SK-N-SH (cell line): ENCODE measurements at regions not wholly inside any gene's neighbourhood (a gene's known extent, or its start where the extent isn't known, plus 50 kb on each side); places are given as distances from the start of the nearest gene placed in this dataset.

Experiments
- CTCF ChIA-PET: fragments of 300-600, 350-600 bp; formaldehyde crosslinking; extraction: SDS; loops from one replicate; lab custom pipeline; 2021; lab: Yijun Ruan, JAX
- POLR2A ChIA-PET: fragments of 350-600 bp; sonication (Branson Sonifier 250); formaldehyde crosslinking; extraction: SDS; loops from one replicate; lab custom pipeline; 2020; ENCODE audit warnings: antibody characterized with exemption, inconsistent platforms; lab: Yijun Ruan, JAX
- DNase-seq: peaks from one replicate; pipeline ENCODE4 v3.0.0; 2012
- H2AFZ ChIP-seq: fragments of 200-600 bp; sonication (generic); 2 replicates; pipeline ENCODE4 v1.8.1; 2016; ENCODE audit warnings: antibody characterized with exemption, mild to moderate bottlenecking, low read depth
- H3F3A ChIP-seq: fragments of 200-600 bp; sonication (generic); replicated peaks from 2 replicates; pipeline ENCODE3; 2016; ENCODE audit warnings: antibody characterized with exemption, mild to moderate bottlenecking; ENCODE audit not compliant: insufficient read depth
- H3K27ac ChIP-seq, 2 experiments: fragments of 200-500 bp in 1 of 2; fragments of 200-600 bp in 1 of 2; sonication (Bioruptor generic) in 1 of 2; sonication (generic), shearing (Covaris generic) in 1 of 2; 2 replicates each; pipeline versions ENCODE4 v1.5.1 to v1.6.1; 2014 to 2016; ENCODE audit warnings: low read depth in 2 of 2, inconsistent platforms in 1 of 2, low read length in 1 of 2, mild to moderate bottlenecking in 1 of 2, mixed read lengths in 1 of 2
- H3K27me3 ChIP-seq: fragments of 200-600 bp; sonication (generic), shearing (Covaris generic); 2 replicates; pipeline ENCODE4 v1.6.1; 2016; ENCODE audit warnings: mixed run types; ENCODE audit not compliant: insufficient read depth
- H3K36me3 ChIP-seq, 2 experiments: fragments of 200-500 bp in 1 of 2; fragments of 200-600 bp in 1 of 2; sonication (Bioruptor generic) in 1 of 2; sonication (generic) in 1 of 2; replicated peaks in 1 of 2; 2 replicates each; pipeline versions ENCODE3 to v1.5.1; 2014 to 2016; ENCODE audit warnings: low read length in 1 of 2, mild to moderate bottlenecking in 1 of 2; ENCODE audit not compliant: insufficient read depth in 2 of 2, control insufficient read depth in 1 of 2
- H3K4me1 ChIP-seq, 2 experiments: fragments of 200-500 bp in 1 of 2; fragments of 200-600 bp in 1 of 2; sonication (Bioruptor generic) in 1 of 2; sonication (generic), shearing (Covaris generic) in 1 of 2; 2 replicates each; pipeline versions ENCODE4 v1.5.1 to v1.6.1; 2014 to 2016; ENCODE audit warnings: low read depth in 1 of 2, low read length in 1 of 2, mixed run types in 1 of 2; ENCODE audit not compliant: insufficient read depth in 2 of 2, control insufficient read depth in 1 of 2
- H3K4me2 ChIP-seq: fragments of 200-600 bp; sonication (generic), shearing (Covaris generic); 2 replicates; pipeline ENCODE4 v1.6.1; 2017; ENCODE audit warnings: mixed run types
- H3K4me3 ChIP-seq, 2 experiments: fragments of 200-500 bp in 1 of 2; fragments of 200-600 bp in 1 of 2; sonication (Bioruptor generic) in 1 of 2; sonication (generic), shearing (Covaris generic) in 1 of 2; 2 replicates each; pipeline versions ENCODE4 v1.5.1 to v1.8.1; 2014 to 2016; ENCODE audit warnings: low read depth in 2 of 2, inconsistent platforms in 1 of 2, low read length in 1 of 2, mild to moderate bottlenecking in 1 of 2, mixed read lengths in 1 of 2, moderate library complexity in 1 of 2
- H3K79me2 ChIP-seq: fragments of 200-600 bp; sonication (generic); 2 replicates; pipeline ENCODE4 v1.8.1; 2017; ENCODE audit warnings: mild to moderate bottlenecking; ENCODE audit not compliant: insufficient read depth
- H3K9ac ChIP-seq: fragments of 200-600 bp; sonication (generic); 2 replicates; pipeline ENCODE4 v1.6.1; 2017; ENCODE audit warnings: mixed run types
- H3K9me2 ChIP-seq: fragments of 200-600 bp; sonication (generic); 2 replicates; pipeline ENCODE4 v1.6.1; 2017; ENCODE audit warnings: mixed run types
- H3K9me3 ChIP-seq: fragments of 200-600 bp; sonication (generic); 2 replicates; pipeline ENCODE4 v1.6.1; 2017; ENCODE audit warnings: mixed run types, mild to moderate bottlenecking, moderate library complexity
- H4K20me1 ChIP-seq: fragments of 200-600 bp; sonication (generic); 2 replicates; pipeline ENCODE4 v1.6.1; 2017; ENCODE audit warnings: mild to moderate bottlenecking, mixed run types; ENCODE audit not compliant: insufficient read depth
- CHD2 ChIP-seq: fragments of 150-350 bp; IDR thresholded peaks from 2 replicates; pipeline ENCODE4 v1.6.1; 2018; ENCODE audit warnings: low read length; ENCODE audit not compliant: partially characterized antibody
- CTCF ChIP-seq: fragments of 200-600 bp; sonication (generic); IDR thresholded peaks from 2 replicates; pipeline ENCODE4 v1.6.1; 2017; ENCODE audit warnings: antibody characterized with exemption, mild to moderate bottlenecking, moderate library complexity
- ELF1 ChIP-seq: IDR thresholded peaks from 2 replicates; pipeline ENCODE4 v1.4.0; 2012
- EP300 ChIP-seq, 2 experiments: IDR thresholded peaks; 2 replicates each; pipeline versions ENCODE4 v1.4.0 to v1.6.1; 2012; ENCODE audit warnings: borderline replicate concordance in 1 of 2, low read depth in 1 of 2, low read length in 1 of 2
- EZH2phosphoT487 ChIP-seq: fragments of 200-600 bp; sonication (generic); IDR thresholded peaks from 2 replicates; pipeline ENCODE4 v1.6.1; 2017; ENCODE audit warnings: low read depth, mixed run types, mild to moderate bottlenecking, antibody characterized with exemption, moderate library complexity, borderline replicate concordance
- FOSL2 ChIP-seq: IDR thresholded peaks from 2 replicates; pipeline ENCODE4 v1.4.0; 2012; ENCODE audit warnings: low read depth, mild to moderate bottlenecking, moderate library complexity, borderline replicate concordance
- GATA2 ChIP-seq: sonication (generic); formaldehyde crosslinking; IDR thresholded peaks from 2 replicates; pipeline ENCODE4 v1.5.0; 2020; ENCODE audit warnings: mild to moderate bottlenecking, missing genetic modification reagents
- IRF3 ChIP-seq: fragments of 150-350 bp; IDR thresholded peaks from 2 replicates; pipeline ENCODE4 v1.6.1; 2016; ENCODE audit warnings: mild to moderate bottlenecking, low read depth, low read length
- MXI1 ChIP-seq: IDR thresholded peaks from 2 replicates; pipeline ENCODE4 v1.6.1; 2012; ENCODE audit warnings: mild to moderate bottlenecking, low read depth, low read length, improper control_type of control experiment
- NFIC ChIP-seq: IDR thresholded peaks from 2 replicates; pipeline ENCODE4 v1.4.0; 2012; ENCODE audit warnings: borderline replicate concordance
- RAD21 ChIP-seq: IDR thresholded peaks from 2 replicates; pipeline ENCODE4 v1.6.1; 2012; ENCODE audit warnings: mild to moderate bottlenecking, low read length
- RCOR1 ChIP-seq: fragments of 150-350 bp; IDR thresholded peaks from 2 replicates; pipeline ENCODE4 v1.6.1; 2017; ENCODE audit warnings: antibody characterized with exemption, low read length
- REST ChIP-seq: IDR thresholded peaks from 2 replicates; pipeline ENCODE4 v1.6.1; 2012; ENCODE audit warnings: mild to moderate bottlenecking, low read depth, low read length, moderate library complexity
- SMC3 ChIP-seq: IDR thresholded peaks from 2 replicates; pipeline ENCODE4 v1.6.1; 2012; ENCODE audit warnings: low read depth, low read length, improper control_type of control experiment
- TEAD4 ChIP-seq: IDR thresholded peaks from 2 replicates; pipeline ENCODE4 v1.4.0; 2012; ENCODE audit warnings: mild to moderate bottlenecking, borderline replicate concordance; ENCODE audit not compliant: insufficient read depth
- WGBS: methylation state at CpG from one replicate; pipeline ENCODE4 v1.1.6; 2017; ENCODE audit warnings: low lambda C conversion rate; 5-methylcytosine and 5-hydroxymethylcytosine counted together
- TF ChIP-seq, protein P1 (sequence below): IDR thresholded peaks from 2 replicates; pipeline ENCODE4 v1.4.0; 2012; ENCODE audit warnings: low read depth, borderline replicate concordance

GRCh38 chr6:21444711-21445260, 148.8 kb upstream of the SOX4 start:
- POLR2A ChIA-PET = no interaction called here
- Histone ChIP-seq H3K27me3 (no peaks in the 10 kb centered on the region), H3K27ac (no peak overlapping the region), H3K4me3 (no peak overlapping the region), H3K9ac (no peak overlapping the region), H3K36me3 (no peaks in the 10 kb centered on the region), H3K4me1 (peaks cover 0 to 4% of the 10 kb centered on the region in 2 experiments; a peak in 1 of 4 replicates), H4K20me1 (no peaks in the 10 kb centered on the region), H3K79me2 (no peaks in the 10 kb centered on the region), H2AFZ (no peak overlapping the region), H3K9me3 (no peaks in the 10 kb centered on the region), H3K9me2 (no peaks in the 10 kb centered on the region), H3K4me2 (no peak overlapping the region), H3F3A (no peaks in the 10 kb centered on the region)
- TF ChIP-seq, protein P1, sequence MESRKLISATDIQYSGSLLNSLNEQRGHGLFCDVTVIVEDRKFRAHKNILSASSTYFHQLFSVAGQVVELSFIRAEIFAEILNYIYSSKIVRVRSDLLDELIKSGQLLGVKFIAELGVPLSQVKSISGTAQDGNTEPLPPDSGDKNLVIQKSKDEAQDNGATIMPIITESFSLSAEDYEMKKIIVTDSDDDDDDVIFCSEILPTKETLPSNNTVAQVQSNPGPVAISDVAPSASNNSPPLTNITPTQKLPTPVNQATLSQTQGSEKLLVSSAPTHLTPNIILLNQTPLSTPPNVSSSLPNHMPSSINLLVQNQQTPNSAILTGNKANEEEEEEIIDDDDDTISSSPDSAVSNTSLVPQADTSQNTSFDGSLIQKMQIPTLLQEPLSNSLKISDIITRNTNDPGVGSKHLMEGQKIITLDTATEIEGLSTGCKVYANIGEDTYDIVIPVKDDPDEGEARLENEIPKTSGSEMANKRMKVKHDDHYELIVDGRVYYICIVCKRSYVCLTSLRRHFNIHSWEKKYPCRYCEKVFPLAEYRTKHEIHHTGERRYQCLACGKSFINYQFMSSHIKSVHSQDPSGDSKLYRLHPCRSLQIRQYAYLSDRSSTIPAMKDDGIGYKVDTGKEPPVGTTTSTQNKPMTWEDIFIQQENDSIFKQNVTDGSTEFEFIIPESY = no peak
- TF ChIP-seq TEAD4 (no peak), CTCF (no peak), GATA2 (CRISPR knock-in tag) (no peak), EP300 (IDR thresholded peaks at IDR 0.05; ENCODE audit: borderline replicate concordance in 1 of 2, low read depth in 1 of 2, low read length in 1 of 2) (no peak), EZH2phosphoT487 (no peak), RCOR1 (no peak), ELF1 (no peak), NFIC (no peak), CHD2 (no peak), IRF3 (no peak), SMC3 (no peak), RAD21 (no peak), REST (no peak), FOSL2 (no peak), MXI1 (no peak)
- DNase-seq = no peak
- 90% methylated on average over 10 of the region's 10 CpGs for WGBS
- CTCF ChIA-PET = interaction anchor here (0.5 kb wide), 1 partner anchor 147 kb away, joined by 3 read pairs; no protein-coding TSS in a partner anchor
